Ramos (cell line): ENCODE measurements at regions not wholly inside any gene's neighbourhood (a gene's known extent, or its start where the extent isn't known, plus 50 kb on each side); places are given as distances from the start of the nearest gene placed in this dataset.
"Not testable (repeated sequence)": the region's sequence is repeated elsewhere in the genome, so short reads cannot be mapped to it uniquely, and the experiment has no call there.

ENCODE experiments used
- in situ Hi-C: fragments of 300-500 bp; cut with MboI; formaldehyde crosslinking; loops from one replicate; pipeline ENCODE4 v1.14.3; 2022; ENCODE audit warnings: low sequenced_read_pairs; ENCODE audit not compliant: unreplicated experiment

- in situ Hi-C loops = no loop called here
Observed at GRCh38 chr3:176155012-176155411, 1042.3 kb downstream of the TBL1XR1 start.

GRCh38 chr3:176149567-176149966 is 1047.7 kb downstream of the TBL1XR1 start:
- in situ Hi-C loops = no loop called here

GRCh38 chr3:176147251-176147650 is 1050.0 kb downstream of the TBL1XR1 start:
- in situ Hi-C loops = no loop called here

- in situ Hi-C loops = no loop called here
Observed at GRCh38 chr3:176141837-176142236, 1055.4 kb downstream of the TBL1XR1 start.

- in situ Hi-C loops = no loop called here
Observed at GRCh38 chr3:176120507-176120906, 1076.8 kb downstream of the TBL1XR1 start.

- in situ Hi-C loops = no loop called here
Observed at GRCh38 chr3:176119826-176120225, 1077.5 kb downstream of the TBL1XR1 start.

GRCh38 chr3:176106380-176106779 is 1090.9 kb downstream of the TBL1XR1 start:
- in situ Hi-C loops = no loop called here

- in situ Hi-C loops = no loop called here
Observed at GRCh38 chr3:176097027-176097426, 1100.3 kb downstream of the TBL1XR1 start.

- in situ Hi-C loops = not testable (repeated sequence)
Observed at GRCh38 chr3:176093892-176094291, 1103.4 kb downstream of the TBL1XR1 start.

- in situ Hi-C loops = no loop called here
Observed at GRCh38 chr3:176090727-176091126, 1106.6 kb downstream of the TBL1XR1 start.

- in situ Hi-C loops = no loop called here
Observed at GRCh38 chr3:176088962-176089383, 1108.3 kb downstream of the TBL1XR1 start.

GRCh38 chr3:176087066-176087697 is 1110.1 kb downstream of the TBL1XR1 start:
- in situ Hi-C loops = no loop called here

GRCh38 chr3:176079785-176080184 is 1117.5 kb downstream of the TBL1XR1 start:
- in situ Hi-C loops = no loop called here

- in situ Hi-C loops = no loop called here
Observed at GRCh38 chr3:176078906-176079305, 1118.4 kb downstream of the TBL1XR1 start.

GRCh38 chr3:176075491-176075890 is 1121.8 kb downstream of the TBL1XR1 start:
- in situ Hi-C loops = no loop called here

GRCh38 chr3:176075046-176075445 is 1122.2 kb downstream of the TBL1XR1 start:
- in situ Hi-C loops = no loop called here

GRCh38 chr3:176074096-176074495 is 1123.2 kb downstream of the TBL1XR1 start:
- in situ Hi-C loops = no loop called here

- in situ Hi-C loops = no loop called here
Observed at GRCh38 chr3:176071943-176072342, 1125.3 kb downstream of the TBL1XR1 start.

- in situ Hi-C loops = no loop called here
Observed at GRCh38 chr3:176068750-176069149, 1128.5 kb downstream of the TBL1XR1 start.

- in situ Hi-C loops = no loop called here
Observed at GRCh38 chr3:176058856-176059255, 1138.4 kb downstream of the TBL1XR1 start.

GRCh38 chr3:176055836-176056235 is 1141.4 kb downstream of the TBL1XR1 start:
- in situ Hi-C loops = no loop called here

GRCh38 chr3:176051766-176052165 is 1145.5 kb downstream of the TBL1XR1 start:
- in situ Hi-C loops = no loop called here
